ENCODE measurements at regions not wholly inside any gene's neighbourhood (a gene's known extent, or its start where the extent isn't known, plus 50 kb on each side); places are given as distances from the start of the nearest gene placed in this dataset.

- ChIA-PET CTCF (interaction anchor here (1.2 kb wide), 1 partner anchor 10 kb away, joined by 3 read pairs; no protein-coding TSS in a partner anchor), POLR2A (no interaction called here)
- DNase-seq (ENCODE audit: extremely low spot score), result no peak
- TF ChIP-seq, protein P1, sequence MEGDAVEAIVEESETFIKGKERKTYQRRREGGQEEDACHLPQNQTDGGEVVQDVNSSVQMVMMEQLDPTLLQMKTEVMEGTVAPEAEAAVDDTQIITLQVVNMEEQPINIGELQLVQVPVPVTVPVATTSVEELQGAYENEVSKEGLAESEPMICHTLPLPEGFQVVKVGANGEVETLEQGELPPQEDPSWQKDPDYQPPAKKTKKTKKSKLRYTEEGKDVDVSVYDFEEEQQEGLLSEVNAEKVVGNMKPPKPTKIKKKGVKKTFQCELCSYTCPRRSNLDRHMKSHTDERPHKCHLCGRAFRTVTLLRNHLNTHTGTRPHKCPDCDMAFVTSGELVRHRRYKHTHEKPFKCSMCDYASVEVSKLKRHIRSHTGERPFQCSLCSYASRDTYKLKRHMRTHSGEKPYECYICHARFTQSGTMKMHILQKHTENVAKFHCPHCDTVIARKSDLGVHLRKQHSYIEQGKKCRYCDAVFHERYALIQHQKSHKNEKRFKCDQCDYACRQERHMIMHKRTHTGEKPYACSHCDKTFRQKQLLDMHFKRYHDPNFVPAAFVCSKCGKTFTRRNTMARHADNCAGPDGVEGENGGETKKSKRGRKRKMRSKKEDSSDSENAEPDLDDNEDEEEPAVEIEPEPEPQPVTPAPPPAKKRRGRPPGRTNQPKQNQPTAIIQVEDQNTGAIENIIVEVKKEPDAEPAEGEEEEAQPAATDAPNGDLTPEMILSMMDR (IDR thresholded peaks at IDR 0.05; ENCODE audit: control extremely low read depth, extremely low read depth, low read depth, missing control alignments), result no peak
Observed at GRCh38 chr2:49861821-49862220, 707.5 kb upstream of the FSHR start.

- no peak for DNase-seq (ENCODE audit: extremely low spot score)
- ChIA-PET CTCF (interaction anchor here (1.2 kb wide), 1 partner anchor 9 kb away, joined by 3 read pairs; no protein-coding TSS in a partner anchor), POLR2A (no interaction called here)
- TF ChIP-seq, protein P1 (IDR thresholded peaks at IDR 0.05; ENCODE audit: control extremely low read depth, extremely low read depth, low read depth, missing control alignments), result no peak
Observed at GRCh38 chr2:49860834-49861233, 706.5 kb upstream of the FSHR start.

GRCh38 chr2:49860170-49860569 is 705.9 kb upstream of the FSHR start:
- TF ChIP-seq, protein P1 (IDR thresholded peaks at IDR 0.05; ENCODE audit: control extremely low read depth, extremely low read depth, low read depth, missing control alignments), result no peak
- ChIA-PET CTCF (no interaction called here), POLR2A (no interaction called here)
- no peak for DNase-seq (ENCODE audit: extremely low spot score)

GRCh38 chr2:49858657-49859056 is 704.3 kb upstream of the FSHR start:
- ChIA-PET POLR2A (no interaction called here), CTCF (no interaction called here)
- TF ChIP-seq, protein P1 (IDR thresholded peaks at IDR 0.05; ENCODE audit: control extremely low read depth, extremely low read depth, low read depth, missing control alignments), result no peak
- no peak for DNase-seq (ENCODE audit: extremely low spot score)

GRCh38 chr2:49858113-49858490 is 703.8 kb upstream of the FSHR start:
- CTCF ChIA-PET, result interaction anchor here (1.0 kb wide), 1 partner anchor 634 kb away, joined by 3 read pairs; no protein-coding TSS in a partner anchor
- TF ChIP-seq, protein P1 (IDR thresholded peaks at IDR 0.05; ENCODE audit: control extremely low read depth, extremely low read depth, low read depth, missing control alignments), result no peak
- no peak for DNase-seq (ENCODE audit: extremely low spot score)
- POLR2A ChIA-PET, result no interaction called here

- CTCF ChIA-PET, result interaction anchor here (1.0 kb wide), 1 partner anchor 635 kb away, joined by 3 read pairs; no protein-coding TSS in a partner anchor
Observed at GRCh38 chr2:49857371-49858112, 703.2 kb upstream of the FSHR start.

More at GRCh38 chr2:49857371-49858112, 703.2 kb upstream of the FSHR start:
- TF ChIP-seq, protein P1 (IDR thresholded peaks at IDR 0.05; ENCODE audit: control extremely low read depth, extremely low read depth, low read depth, missing control alignments), result no peak
- POLR2A ChIA-PET, result no interaction called here
- DNase-seq (ENCODE audit: extremely low spot score), result no peak
